Upper lobe of left lung (tissue), 6 donors: ENCODE measurements at regions not wholly inside any gene's neighbourhood (a gene's known extent, or its start where the extent isn't known, plus 50 kb on each side); places are given as distances from the start of the nearest gene placed in this dataset.

ENCODE experiments used
- ATAC-seq, 2 donors: fragments of 200-7000 bp; cut with Tn5 transposase; one replicate each; pipeline ENCODE4 v1.9.1; 2022; ENCODE audit warnings: mild to moderate bottlenecking in 2 of 2, moderate library complexity in 2 of 2; ENCODE audit not compliant: low FRiP score in 2 of 2
- DNase-seq, 2 donors: peaks; one replicate each; pipeline ENCODE4 v3.0.0-alpha.2; 2019 to 2020
- H3K27ac ChIP-seq, 4 donors: fragments of 200-600 bp; sonication (generic); one replicate each; pipeline ENCODE4 v1.5.1; 2016 to 2019
- H3K27me3 ChIP-seq, 4 donors: fragments of 200-600 bp; sonication (generic); one replicate each; pipeline ENCODE4 v1.5.1; 2017 to 2019
- H3K36me3 ChIP-seq, 4 donors: fragments of 200-600 bp; sonication (generic); one replicate each; pipeline ENCODE4 v1.5.1; 2016 to 2019
- H3K4me1 ChIP-seq, 4 donors: fragments of 200-600 bp; sonication (generic); one replicate each; pipeline ENCODE4 v1.5.1; 2018 to 2019
- H3K4me3 ChIP-seq, 4 donors: fragments of 200-600 bp; sonication (generic); one replicate each; pipeline ENCODE4 v1.5.1; 2017 to 2019; ENCODE audit warnings: mild to moderate bottlenecking in 2 of 4, moderate library complexity in 1 of 4
- H3K9me3 ChIP-seq, 4 donors: fragments of 200-600 bp; sonication (generic); one replicate each; pipeline ENCODE4 v1.5.1; 2018 to 2019
- EP300 ChIP-seq, 4 donors: sonication (generic); formaldehyde crosslinking; IDR thresholded peaks; one replicate each; pipeline ENCODE4 v1.5.1; 2017; ENCODE audit warnings: antibody characterized with exemption in 4 of 4, control low read depth in 2 of 4
- POLR2A ChIP-seq, 4 donors: fragments of 450-650 bp; IDR thresholded peaks; one replicate each; pipeline ENCODE4 v1.5.1; 2016 to 2017; ENCODE audit warnings: antibody characterized with exemption in 4 of 4, mild to moderate bottlenecking in 2 of 4
- POLR2AphosphoS5 ChIP-seq, 2 donors: sonication (generic); formaldehyde crosslinking; IDR thresholded peaks; one replicate each; pipeline ENCODE4 v1.5.1; 2017; ENCODE audit warnings: antibody characterized with exemption in 2 of 2
- WGBS, 2 donors: methylation state at CpG; one replicate each; pipeline ENCODE4 v1.1.5; 2017 to 2018; 5-methylcytosine and 5-hydroxymethylcytosine counted together
- TF ChIP-seq, protein P1 (sequence below), 6 experiments: fragments of 450-650 bp in 4 of 6; fragments of 200-600 bp in 2 of 6; sonication (generic) in 2 of 6; IDR thresholded peaks; one replicate each; pipeline ENCODE4 v1.5.1; 2016 to 2019; ENCODE audit warnings: antibody characterized with exemption in 6 of 6
- donor health status: DM: no; HTN: no; CAD: no; lungs with moderate emphysema.
- donor health status: DM: no; HTN: yes; CAD: no; lungs with severe emphysema.

DNA sequence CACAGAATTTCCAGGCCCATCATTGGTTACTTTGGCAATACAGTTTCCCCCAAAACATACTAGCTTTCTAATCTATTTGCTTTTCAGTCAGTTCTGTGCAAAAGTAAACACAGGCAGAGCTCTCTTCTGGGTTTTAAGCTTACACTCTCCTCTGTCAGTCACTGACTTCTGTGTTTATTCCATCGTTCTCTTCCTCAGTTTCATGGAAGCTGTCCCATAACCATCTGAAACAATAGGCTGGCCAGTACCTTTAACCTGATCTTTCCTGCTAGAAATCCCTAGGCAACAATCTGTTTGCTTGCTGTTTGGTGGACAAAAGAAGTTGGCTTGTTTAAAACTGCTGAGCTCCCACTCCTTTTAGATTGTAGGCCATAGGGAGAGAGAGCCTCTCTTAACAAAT, 431.5 kb downstream of the HACE1 start:
- H3K27me3 ChIP-seq: no peaks in the 10 kb centered on the region
- H3K9me3 ChIP-seq: no peaks in the 10 kb centered on the region
- H3K27ac ChIP-seq: no peak overlapping the region
- DNase-seq (no peak), ATAC-seq (no peak)
- H3K36me3 ChIP-seq: no peaks in the 10 kb centered on the region
- TF ChIP-seq POLR2AphosphoS5 (IDR thresholded peaks at IDR 0.05) (no peak), POLR2A (IDR thresholded peaks at IDR 0.05) (no peak), EP300 (IDR thresholded peaks at IDR 0.05) (no peak)
- TF ChIP-seq, protein P1, sequence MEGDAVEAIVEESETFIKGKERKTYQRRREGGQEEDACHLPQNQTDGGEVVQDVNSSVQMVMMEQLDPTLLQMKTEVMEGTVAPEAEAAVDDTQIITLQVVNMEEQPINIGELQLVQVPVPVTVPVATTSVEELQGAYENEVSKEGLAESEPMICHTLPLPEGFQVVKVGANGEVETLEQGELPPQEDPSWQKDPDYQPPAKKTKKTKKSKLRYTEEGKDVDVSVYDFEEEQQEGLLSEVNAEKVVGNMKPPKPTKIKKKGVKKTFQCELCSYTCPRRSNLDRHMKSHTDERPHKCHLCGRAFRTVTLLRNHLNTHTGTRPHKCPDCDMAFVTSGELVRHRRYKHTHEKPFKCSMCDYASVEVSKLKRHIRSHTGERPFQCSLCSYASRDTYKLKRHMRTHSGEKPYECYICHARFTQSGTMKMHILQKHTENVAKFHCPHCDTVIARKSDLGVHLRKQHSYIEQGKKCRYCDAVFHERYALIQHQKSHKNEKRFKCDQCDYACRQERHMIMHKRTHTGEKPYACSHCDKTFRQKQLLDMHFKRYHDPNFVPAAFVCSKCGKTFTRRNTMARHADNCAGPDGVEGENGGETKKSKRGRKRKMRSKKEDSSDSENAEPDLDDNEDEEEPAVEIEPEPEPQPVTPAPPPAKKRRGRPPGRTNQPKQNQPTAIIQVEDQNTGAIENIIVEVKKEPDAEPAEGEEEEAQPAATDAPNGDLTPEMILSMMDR (IDR thresholded peaks at IDR 0.05): no peak
- H3K4me3 ChIP-seq: no peak overlapping the region
- 16 to 27% methylated on average over 1 of the region's 1 CpG for WGBS, 2 donors
- no peaks in the 10 kb centered on the region for H3K4me1 ChIP-seq

DNA sequence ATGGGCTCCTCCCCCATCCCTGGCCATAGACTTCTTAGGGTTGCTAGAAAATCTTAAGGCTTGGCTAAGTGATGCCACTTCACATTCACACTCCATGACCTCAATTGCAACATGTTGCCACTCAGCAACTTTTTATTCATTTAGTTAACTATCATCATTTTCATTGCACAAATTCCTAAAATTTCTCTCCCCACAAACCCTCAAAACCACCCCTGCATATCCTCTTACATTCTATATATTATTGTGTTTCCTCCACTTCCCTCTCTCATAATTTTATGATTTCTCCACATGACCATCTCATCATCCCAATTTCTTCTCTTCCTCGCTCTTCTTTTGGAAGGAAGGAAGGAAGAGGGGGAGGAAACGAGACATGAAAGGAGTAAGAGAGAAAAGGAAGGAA, 436.0 kb downstream of the HACE1 start:
- Histone ChIP-seq H3K9me3 (no peaks in the 10 kb centered on the region), H3K27me3 (no peaks in the 10 kb centered on the region), H3K27ac (no peak overlapping the region), H3K36me3 (no peaks in the 10 kb centered on the region), H3K4me1 (peaks cover 0 to 3% (median 0%) of the 10 kb centered on the region in 4 donors), H3K4me3 (no peak overlapping the region)
- WGBS, 2 donors: 65 to 78% methylated on average over 2 of the region's 2 CpGs
- DNase-seq (no peak), ATAC-seq (no peak)
- TF ChIP-seq, protein P1 (IDR thresholded peaks at IDR 0.05): no peak
- TF ChIP-seq EP300 (IDR thresholded peaks at IDR 0.05) (no peak), POLR2A (IDR thresholded peaks at IDR 0.05) (no peak), POLR2AphosphoS5 (IDR thresholded peaks at IDR 0.05) (no peak)

DNA sequence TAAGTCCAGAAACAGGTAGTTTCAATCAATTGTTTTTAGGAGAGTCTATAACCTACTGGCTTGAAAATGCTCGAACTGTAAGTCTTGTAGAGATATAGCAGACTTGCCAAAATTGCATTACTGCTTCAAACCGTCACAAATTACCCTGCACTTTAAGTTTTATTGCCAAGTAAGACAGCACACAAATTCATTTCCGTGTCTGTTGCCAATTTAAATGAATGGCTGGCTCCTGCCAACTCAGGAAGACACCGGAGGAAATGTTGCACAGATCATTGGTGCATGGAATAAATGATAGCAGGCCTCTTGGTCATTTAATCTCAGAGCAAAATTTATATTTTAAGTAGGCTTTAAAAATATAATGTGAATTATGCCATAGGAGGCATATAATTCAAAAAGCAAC, 438.1 kb downstream of the HACE1 start:
- Histone ChIP-seq H3K4me3 (no peak overlapping the region), H3K27ac (no peak overlapping the region), H3K4me1 (peaks cover 0 to 3% (median 0%) of the 10 kb centered on the region in 4 donors), H3K36me3 (no peaks in the 10 kb centered on the region), H3K9me3 (no peaks in the 10 kb centered on the region), H3K27me3 (no peaks in the 10 kb centered on the region)
- DNase-seq (no peak), ATAC-seq (no peak)
- TF ChIP-seq, protein P1 (IDR thresholded peaks at IDR 0.05): no peak
- no peak for TF ChIP-seq EP300 (IDR thresholded peaks at IDR 0.05)
- TF ChIP-seq POLR2A (IDR thresholded peaks at IDR 0.05): no peak
- no peak for TF ChIP-seq POLR2AphosphoS5 (IDR thresholded peaks at IDR 0.05)
- 57 to 63% methylated on average over 4 of the region's 4 CpGs for WGBS, 2 donors

DNA sequence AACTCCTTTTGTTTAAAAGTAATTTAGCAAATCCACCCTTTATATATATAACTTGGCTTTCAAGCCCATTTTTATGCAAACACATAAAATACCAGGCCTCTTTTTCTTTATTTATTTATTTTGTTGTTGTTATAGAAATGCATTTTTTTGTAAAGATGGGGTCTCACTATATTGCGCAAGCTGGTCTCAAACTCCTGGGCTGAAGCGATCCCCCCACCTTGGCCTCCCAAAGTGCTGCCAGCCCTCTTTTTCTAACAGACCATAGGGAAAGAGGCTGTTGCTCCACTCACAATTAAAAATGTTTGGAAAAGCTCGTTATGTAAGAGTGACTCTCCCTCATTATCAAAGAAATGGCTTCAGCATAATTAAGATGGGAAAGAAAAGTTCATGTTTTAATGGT, 440.9 kb downstream of the HACE1 start:
- Histone ChIP-seq H3K9me3 (no peaks in the 10 kb centered on the region), H3K36me3 (no peaks in the 10 kb centered on the region), H3K4me3 (no peak overlapping the region), H3K27ac (no peak overlapping the region), H3K4me1 (peaks cover 0 to 3% (median 0%) of the 10 kb centered on the region in 4 donors), H3K27me3 (no peaks in the 10 kb centered on the region)
- DNase-seq (no peak), ATAC-seq (no peak)
- WGBS, 2 donors: 89 to 96% methylated on average over 3 of the region's 3 CpGs
- TF ChIP-seq POLR2AphosphoS5 (IDR thresholded peaks at IDR 0.05): no peak

DNA sequence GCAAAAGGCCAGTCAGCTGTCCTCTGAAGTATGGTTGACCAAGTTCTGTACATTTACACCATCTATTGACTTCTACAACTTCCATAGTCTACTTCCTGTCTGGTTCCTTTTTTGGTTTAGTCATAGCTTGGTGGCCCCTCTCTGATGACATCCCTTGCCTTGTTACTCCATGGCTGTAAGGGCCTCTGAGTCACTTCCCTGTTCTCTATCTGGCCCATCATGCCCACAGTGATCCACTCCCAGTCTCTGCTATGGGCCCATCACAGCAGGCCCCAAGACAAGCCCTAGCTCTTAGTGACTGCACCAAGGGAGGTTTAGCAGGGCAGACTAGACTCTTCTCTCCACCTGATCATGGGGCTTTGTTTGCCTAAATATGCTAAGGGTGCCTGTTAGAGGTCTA, 441.6 kb downstream of the HACE1 start:
- Histone ChIP-seq H3K9me3 (no peaks in the 10 kb centered on the region), H3K36me3 (no peaks in the 10 kb centered on the region), H3K4me3 (no peak overlapping the region), H3K4me1 (peaks cover 0 to 3% (median 0%) of the 10 kb centered on the region in 4 donors), H3K27me3 (no peaks in the 10 kb centered on the region), H3K27ac (no peak overlapping the region)
- DNase-seq (no peak), ATAC-seq (no peak)
- TF ChIP-seq, protein P1 (IDR thresholded peaks at IDR 0.05): no peak
- TF ChIP-seq POLR2A (IDR thresholded peaks at IDR 0.05) (no peak), POLR2AphosphoS5 (IDR thresholded peaks at IDR 0.05) (no peak), EP300 (IDR thresholded peaks at IDR 0.05) (no peak)
